HG03097 (cell line): ENCODE measurements at regions not wholly inside any gene's neighbourhood (a gene's known extent, or its start where the extent isn't known, plus 50 kb on each side); places are given as distances from the start of the nearest gene placed in this dataset.

Experiments used
- ATAC-seq: cut with Tn5 transposase; IDR thresholded peaks from one replicate; pipeline ENCODE4 v1.9.1; 2021; ENCODE audit not compliant: unreplicated experiment, low FRiP score

DNA sequence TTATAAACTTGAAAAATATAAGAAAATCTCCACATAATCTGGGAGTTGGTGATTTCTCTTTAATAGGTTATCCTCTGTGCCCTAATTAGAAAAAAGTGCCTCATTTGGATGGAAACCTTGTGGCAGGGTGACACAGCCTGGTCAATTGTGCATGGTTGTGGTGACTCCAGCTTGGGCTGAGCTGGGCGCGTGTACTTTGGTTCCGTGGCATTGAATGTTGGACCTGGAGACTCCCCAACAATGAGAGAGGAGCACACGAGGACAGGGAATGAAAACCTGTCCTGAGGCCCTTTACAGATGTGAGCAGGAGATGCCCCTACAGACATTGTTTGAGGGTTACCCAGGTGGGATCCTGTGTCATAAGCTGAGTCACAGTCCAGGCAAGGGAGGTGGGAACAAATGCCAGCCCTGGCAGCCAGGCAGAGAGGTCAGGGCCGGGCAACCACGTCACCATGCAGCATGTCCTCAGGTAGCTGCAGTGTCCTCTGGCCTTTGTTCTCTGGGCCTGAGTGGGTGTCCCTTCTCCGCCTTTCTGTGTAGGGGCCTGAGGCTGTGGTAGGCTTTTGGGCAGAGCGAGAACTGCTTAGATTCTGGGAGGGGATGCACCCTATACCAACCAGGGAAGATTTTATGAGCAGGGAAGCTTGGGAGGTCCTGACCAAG, 147.4 kb upstream of the TBX20 start:
- no peak for ATAC-seq

DNA sequence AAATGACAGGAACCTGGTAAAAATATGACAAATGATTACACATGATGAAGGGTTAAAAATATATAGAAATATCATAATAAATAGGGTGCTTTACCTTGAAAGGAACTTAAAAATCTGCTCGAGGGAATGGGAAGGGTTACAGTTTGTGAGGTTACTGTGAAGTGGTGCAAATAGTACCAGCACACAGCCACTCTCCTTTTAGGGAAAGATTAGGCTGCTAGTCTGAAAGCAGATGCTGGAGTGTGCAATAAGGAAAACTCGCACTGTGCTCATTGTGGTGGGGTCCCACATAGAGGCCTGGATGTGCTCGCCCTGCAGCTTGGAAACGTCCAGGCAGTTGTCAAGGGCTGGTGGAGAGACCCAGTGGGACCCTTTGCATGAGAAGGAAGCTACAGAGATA, 145.9 kb upstream of the TBX20 start:
- ATAC-seq, result no peak

DNA sequence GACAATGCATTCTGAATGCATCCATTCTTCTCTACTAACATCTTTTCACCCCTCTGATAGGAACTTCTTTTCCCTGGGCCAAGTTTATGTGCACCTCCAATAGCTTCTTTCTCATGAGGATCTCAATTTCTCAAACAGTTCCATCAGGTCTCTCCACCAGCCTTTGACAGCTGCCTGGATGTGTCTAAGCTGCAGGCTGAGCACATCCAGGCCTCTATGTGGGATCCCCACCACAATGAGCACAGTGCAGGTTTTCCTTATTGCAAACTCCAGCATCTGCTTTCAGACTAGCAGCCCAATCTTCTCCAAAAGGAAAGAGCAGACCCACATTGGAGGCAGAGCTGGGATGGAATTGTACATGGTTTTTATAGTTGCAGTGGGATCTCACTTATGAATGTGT, 145.3 kb upstream of the TBX20 start:
- ATAC-seq, result no peak

DNA sequence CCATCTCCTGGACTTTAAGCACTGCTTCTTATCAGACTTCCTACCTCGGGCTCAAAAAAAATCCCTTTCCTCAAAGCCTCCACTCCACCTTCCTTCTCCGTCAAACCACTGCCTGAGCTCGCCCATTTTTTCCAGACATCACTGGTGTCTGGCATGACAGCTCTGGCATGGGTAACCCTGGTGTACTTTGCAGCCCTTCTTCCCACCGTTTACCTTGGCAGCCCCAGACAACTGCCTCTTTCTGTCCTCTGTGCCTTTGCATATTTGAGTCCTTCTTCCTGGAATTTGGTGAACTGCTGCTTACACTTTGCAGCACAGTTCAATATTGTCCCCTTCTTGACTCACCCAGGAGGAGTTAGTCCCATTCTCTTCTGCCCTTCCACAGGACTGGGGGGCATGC, 144.6 kb upstream of the TBX20 start:
- ATAC-seq, result no peak

DNA sequence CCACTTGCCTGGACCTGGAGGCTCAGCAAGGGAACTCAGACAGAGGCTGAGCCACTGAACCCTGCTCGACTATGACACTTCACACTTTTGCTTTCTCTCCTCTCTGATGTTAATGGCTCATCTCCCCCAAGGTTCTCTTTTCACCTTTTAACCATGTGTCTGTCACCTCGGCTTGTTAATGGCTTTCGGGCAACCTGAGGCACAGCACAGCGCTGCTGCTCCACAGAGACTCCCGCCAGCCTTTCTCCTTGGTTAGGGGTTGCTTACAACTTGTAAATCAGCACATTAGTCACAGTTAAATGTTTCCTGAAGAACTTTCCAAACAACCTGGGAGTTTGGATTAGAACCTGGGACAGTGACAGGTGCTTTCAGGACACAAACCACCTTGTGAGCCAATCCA, 136.2 kb upstream of the TBX20 start:
- no peak for ATAC-seq

DNA sequence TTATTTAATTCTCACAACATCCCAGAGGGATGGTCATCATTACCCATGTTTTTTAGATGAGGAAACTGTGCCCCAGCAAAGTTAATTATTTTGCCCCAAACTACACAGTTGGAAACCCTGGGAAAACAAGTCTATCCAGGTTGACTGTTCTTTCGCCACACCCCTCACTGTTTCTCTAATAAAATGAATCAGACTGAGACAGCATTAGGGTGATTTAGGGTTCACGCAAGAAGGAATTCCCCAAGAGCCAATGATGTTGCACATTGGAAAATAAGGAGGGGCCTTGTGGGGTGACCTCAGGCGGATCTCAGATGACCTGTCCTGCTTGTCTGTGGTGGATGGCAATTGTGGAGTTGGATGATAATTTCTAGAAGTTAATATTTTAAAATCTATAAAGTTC, 135.7 kb upstream of the TBX20 start:
- no peak for ATAC-seq

DNA sequence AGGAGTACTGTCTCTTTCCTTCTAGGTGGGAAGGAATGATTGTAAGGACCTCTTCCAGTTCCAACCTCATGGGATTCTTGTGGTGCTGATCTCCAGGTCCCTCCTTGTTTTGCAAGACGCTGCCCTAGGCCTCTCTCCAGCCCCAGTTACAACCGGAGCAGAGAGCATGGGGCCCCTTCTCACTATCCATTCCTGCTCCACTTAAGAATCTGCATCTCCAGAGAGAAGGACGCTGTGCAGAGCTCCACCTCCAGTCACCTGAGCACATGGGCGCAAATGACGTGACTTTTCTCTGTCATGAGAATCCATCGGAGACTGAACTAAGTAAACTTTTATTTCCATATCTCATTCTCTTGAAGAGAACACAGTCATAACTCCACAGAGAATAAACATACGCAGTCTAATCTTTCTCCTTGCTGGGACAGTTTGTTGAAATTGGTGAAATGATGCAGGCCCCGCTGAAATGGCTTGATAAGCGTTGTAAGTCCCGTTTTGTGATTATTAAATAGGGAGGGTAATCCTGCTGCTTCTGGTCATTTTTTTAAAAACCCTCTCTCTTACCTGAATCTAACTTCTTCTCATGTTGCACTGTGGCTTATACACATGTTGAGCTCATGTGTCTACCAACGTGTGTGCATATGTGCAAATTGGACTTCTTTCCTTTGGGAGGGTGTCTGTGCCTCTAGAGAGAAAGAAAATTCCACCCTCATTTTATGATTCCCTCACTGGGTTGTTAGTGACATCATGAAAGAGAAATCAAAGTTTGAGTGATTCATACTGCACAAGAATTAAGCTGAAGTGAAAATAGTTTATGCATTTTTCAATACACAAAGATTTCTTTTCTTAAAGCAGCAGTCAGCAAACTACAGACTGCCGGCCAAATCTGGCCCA, 133.2 kb upstream of the TBX20 start:
- ATAC-seq, result no peak

DNA sequence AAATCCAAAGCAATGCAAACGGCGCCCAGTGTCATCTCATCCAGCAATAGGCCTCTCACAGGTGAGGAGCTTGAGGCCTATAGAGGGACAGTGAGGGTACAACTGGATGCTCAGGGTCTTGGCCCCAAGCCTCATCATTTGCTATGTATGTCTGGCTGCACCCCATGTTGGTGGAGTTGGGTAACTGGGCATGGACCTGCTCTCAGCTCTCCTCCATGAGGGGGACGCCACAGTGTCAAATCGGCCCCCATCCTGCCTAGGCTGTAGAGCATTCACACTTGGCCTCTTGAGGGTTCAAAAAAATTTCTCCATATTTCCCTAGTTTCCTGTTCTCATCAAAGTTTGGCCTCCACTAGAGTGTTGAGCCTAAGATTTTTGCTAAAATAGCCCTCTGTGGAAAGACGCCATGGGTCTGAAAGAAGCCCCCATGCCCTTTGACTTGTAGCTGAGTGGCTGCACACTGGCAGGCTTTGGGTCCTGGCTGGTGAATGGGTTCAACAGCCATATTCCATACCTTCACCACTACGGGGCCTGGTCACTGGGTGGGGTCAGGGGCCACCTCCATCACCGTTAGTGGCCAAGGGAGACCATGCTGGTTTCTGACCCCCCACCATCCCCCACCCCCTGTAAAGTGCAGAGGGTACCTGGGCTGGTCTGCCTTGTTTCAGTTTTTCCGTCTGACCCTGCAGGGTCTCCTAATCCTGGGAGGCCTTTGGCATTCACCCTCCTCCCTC, 132.3 kb upstream of the TBX20 start:
- ATAC-seq, result no peak

DNA sequence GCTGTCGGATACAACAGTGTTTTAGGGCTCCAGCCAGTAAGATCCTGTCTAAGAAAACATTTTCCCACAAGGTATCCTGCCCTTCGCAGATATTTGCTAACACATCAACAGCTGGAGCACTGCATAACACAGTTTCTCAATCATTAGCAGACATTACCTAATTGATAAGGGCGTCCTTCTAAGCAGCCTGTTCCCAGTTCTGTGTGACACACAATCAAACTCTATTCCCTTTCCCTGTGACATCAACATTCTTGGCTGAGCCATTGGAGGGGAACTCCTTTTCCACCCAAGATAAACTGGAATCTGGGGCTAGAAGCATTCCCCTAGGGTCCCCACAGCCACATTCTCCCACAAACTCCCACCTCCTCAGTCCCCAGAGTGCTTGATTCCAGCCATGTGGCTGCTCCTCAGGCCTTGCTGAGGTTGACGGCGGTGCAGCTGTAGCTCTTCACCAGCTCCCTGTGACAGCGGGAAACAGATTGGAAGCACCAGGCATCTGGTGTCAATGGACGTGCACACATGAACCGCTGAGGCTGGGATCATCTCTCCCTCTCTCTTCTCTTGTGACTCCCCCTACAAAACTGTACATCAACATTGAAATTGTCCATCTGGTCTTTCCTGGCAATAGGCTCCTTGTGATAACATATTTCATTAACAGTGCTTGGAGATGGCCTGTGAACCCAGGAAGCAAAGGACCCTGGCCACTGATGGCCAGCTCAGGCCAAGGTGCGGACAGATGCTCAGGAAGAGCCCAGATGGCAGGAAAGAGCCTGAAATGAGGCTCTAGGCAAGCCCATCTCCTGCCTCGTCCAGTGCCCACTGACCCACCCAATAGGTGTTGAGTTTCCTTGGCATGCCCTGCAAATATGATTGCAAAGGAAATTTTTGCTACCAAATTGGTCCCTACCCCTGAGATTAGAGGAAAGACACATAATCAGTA, 131.1 kb upstream of the TBX20 start:
- ATAC-seq, result no peak

DNA sequence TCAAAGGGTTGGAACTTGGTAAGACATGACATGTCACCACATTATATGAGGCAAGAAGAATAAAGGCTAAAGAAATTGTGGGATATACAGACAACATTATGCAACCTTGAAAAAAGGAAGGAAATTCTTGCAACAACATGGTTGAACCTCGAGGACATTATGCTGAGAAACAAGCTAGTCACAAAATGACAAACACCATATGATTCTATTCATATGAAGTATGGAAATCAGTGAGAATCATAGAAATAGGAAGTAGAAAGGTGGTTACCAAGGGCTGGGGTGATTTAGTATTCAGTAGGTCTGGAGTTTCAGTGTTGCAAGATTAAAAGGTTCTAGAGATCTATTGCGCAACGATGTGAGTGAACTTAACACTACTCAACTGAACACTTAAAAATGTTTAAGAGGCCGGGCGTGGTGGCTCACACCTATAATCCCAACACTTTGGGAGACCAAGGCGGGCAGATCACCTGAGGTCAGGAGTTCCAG, 126.9 kb upstream of the TBX20 start:
- ATAC-seq, result no peak

DNA sequence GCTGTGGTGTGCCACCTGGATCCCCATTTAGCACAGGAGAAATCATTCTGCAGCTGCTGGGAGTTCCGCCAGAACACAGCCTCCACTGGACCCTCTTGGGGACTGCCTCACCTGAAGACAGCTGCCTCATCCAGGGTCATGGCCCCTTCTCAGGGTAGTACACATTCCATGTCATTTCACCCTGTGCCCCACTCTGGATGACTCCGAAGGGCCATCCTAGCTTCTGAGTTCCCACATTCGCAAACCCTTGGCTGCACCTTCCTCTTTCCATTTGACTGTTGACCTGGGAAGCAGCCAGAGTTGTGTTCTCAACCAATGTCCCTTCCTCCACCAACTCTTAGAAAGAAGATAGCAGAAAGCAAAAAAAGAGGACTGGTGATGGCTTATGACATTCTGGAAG, 125.6 kb upstream of the TBX20 start:
- no peak for ATAC-seq

DNA sequence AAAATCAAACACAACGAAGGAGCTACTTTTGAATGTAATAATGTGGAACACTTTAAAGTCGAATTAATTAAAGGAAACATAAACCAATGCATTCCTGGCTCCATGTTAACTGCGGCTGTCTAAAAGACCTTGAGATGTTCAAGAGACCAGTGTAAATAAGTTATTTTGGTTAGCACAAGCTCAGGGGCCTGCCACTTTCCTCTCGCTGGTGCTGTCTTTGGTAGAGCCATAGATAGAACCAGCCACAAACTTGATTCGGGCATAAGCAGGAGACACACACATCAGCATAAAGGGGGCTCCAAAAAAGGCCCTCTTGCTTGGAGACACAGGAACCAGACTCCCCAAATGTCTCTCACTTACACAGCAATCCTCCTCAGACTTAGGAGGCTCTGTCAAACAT, 121.6 kb upstream of the TBX20 start:
- no peak for ATAC-seq

DNA sequence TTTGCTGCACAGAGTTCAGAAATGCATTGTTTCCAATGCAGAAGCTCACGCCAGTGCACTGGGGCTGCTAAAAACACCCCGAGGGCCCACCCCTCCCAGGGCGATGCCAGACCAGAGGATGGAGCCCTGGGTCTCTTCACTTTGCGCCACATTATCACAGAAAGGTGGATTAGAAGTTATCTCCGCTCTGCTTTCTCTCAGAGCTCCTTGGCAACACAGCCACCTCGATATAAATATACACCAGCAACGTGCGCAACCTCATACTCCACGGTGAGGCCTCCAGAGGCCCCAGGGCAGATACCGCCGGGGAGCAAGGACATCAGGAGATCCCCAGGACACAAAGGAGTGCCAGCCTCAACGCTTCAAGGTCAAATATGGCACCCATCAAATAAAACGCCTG, 121.0 kb upstream of the TBX20 start:
- no peak for ATAC-seq

DNA sequence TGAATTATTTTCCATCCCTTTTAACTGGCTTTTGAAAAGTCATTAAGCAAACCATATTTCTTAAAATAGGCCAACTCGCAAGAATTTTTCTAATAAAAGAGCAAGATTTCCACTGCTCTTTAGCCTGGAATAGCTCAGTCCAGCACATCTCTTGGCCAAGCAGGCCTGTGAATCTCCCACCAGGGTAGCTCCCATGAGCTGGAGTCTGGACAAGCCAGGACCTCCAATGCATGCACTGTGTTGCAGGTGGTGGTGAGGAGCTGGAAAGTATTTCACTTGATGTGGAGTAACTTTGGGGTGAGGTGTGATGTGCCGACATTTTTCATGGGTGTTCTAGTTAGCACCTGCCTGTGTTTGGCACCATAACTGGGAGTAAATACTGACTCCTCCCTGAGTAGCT, 117.3 kb upstream of the TBX20 start:
- no peak for ATAC-seq

DNA sequence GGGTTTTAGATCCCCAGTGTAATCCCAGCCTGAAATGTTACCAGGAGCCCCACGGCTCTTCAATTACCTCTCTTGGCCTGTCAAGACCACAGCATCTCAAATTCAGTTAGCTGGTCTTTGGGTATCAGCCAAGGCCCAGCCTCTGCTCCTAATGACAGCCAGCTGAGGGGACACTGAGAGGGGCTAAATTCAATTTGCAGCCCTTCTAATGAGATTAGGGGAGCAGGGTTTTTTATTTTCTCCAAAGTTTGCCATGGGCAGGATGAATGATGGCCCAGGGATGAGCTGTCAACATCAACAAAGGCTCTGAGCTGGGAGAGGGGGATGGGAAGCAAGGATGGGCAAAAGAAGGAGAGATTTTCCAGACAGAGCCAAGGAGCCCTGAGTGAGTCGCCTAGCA, 116.8 kb upstream of the TBX20 start:
- no peak for ATAC-seq

DNA sequence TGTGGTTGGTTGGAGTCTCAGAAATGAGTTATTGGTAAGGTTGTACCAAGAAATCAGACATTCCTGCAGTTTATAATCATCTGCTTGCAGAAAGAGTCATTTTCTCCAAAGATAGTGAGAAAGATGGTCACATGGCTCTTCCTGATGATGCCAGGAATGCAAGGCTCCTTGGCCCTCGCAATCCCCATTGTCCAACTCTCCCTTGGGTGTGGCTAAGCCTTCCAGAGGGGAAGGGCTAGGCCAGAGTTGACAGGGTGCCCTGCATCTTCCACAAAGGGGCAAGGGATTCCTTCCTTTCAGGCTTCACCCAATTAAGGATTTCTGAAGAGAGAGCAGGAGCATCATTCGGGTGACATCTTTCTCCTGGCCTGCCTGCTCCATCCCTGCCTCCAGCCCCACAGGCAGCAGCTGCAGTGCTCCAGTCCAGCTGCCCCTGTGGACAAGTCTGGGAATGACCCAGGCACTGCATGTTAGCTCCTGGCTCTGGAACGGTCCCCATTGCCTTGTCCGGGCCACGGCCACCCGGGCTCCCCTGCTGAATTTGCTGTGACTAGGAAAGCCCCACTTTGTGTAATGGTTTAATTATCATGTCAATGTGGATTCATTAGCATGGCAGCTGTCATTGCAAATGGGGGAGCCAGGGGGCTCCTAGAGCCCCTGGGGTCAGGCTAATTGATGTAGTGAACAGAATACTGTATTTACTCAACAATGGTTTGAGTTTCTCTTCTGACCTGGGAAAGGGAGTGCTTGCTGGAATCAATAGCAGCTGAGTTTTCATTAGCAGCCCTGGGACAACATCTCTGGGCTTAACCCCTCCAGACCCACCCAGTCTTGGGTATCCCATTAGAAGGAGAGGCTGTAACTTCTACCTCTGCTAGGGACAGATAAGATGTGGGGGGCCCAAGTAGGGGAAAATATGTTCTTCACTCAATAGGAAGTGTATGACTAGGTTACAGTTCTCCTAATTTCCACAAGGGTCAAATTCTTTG, 112.6 kb upstream of the TBX20 start:
- no peak for ATAC-seq

DNA sequence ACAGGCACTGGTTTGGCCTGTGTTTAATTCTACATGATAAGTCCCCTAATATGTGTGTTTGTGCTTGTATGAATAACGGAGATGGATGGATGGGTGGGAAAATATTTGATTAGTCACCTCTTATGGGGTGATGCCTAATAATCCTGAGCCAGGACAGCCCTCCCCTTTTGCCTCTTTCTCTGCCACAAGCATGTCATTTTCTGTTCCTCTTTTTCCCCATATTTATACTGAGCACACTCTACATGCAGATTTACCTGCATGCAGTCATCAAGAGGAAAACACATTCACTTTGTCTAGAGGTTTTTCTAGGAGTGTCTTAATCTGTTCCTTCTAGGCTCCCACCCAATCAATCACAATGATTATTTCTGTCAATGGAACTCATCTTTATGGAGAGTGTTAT, 111.6 kb upstream of the TBX20 start:
- ATAC-seq, result no peak

DNA sequence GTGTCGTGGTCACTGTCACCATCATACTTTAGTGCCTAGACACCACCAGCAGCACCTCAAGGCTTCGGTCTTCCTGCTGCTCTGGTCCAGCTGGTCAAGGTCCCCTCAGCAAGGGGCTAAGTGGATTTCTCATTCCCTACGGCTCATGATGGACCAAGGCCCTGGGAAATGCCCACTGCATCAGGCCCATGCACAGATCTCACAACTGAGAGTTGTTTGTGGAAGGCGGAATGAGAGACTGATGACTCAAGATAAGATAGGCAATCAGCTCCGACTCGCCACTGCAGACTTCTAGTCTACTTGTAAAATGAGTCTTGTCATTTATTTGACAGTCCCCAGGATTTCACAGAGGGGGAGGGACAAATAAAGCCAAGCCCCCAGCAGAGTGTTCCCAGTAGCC, 108.4 kb upstream of the TBX20 start:
- ATAC-seq, result no peak

DNA sequence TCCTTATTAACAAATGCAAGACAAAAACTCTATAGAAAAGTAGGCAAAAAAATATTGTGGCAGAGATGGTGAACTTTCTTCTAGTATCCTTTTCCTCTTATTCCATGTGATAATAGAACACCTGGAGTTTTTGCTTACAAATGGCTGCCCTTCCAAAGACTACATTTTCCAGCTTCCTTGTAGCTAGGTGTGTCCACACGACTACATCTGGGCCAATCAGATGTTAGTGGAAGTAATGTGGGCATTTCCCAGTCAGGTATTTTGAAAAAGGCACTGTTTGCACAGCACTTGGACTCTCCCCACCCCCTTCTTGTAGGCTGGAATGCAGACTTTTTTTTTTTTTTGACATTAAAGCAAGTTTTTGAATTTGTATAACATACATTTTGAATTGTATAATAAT, 105.5 kb upstream of the TBX20 start:
- ATAC-seq, result no peak
